OCI-LY7 (cell line): ENCODE measurements at regions not wholly inside any gene's neighbourhood (a gene's known extent, or its start where the extent isn't known, plus 50 kb on each side); places are given as distances from the start of the nearest gene placed in this dataset.

Source experiments
- CTCF ChIP-seq: fragments of 200-600 bp; sonication (generic); conservative IDR thresholded peaks from 2 replicates; pipeline ENCODE4 v1.5.1; 2014; ENCODE audit warnings: mild to moderate bottlenecking, antibody characterized with exemption, low read length, moderate library complexity, mixed read lengths
- EZH2phosphoT487 ChIP-seq: fragments of 200-600 bp; sonication (generic); IDR thresholded peaks from 2 replicates; pipeline ENCODE4 v1.6.1; 2018; ENCODE audit warnings: low read depth, borderline replicate concordance, mild to moderate bottlenecking, mixed run types, antibody characterized with exemption, low read length, moderate library complexity, mixed read lengths

GRCh38 chr5:2877522-2877921 is 126.0 kb upstream of the IRX2 start:
- TF ChIP-seq EZH2phosphoT487 = no peak
- TF ChIP-seq CTCF = no peak
